ENCODE measurements at regions not wholly inside any gene's neighbourhood (a gene's known extent, or its start where the extent isn't known, plus 50 kb on each side); places are given as distances from the start of the nearest gene placed in this dataset.
"Not testable (repeated sequence)": the region's sequence is repeated elsewhere in the genome, so short reads cannot be mapped to it uniquely, and the experiment has no call there.

DNA sequence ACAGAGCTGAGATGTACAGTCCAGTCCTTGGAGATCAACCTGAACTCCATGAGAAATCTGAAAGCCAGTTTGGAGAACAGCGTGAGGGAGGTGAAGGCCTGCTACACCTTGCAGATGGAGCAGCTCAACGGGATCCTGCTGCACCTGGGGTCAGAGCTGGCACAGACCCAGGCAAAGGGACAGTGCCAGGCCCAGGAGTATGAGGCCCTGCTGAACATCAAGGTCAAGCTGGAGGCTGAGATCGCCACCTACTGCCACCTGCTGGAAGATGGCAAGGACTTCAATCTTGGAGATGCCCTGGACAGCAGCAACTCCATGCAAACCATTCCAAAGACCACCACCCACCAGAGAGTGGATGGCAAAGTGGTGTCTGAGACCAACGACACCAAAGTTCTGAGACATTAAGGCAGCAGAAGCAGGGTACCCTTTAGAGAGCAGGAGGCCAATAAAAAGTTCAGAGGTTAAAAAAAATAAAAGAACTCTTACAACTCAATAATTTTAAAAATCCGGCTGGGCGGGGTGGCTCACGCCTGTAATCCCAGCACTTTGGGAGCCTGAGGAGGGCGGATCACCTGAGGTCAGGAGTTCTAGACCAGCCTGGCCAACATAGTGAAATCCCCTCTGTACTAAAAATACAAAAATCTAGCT lies 69.9 kb upstream of the RTL6 start:
- POLR2A ChIA-PET = no interaction called here
- H3K36me3 ChIP-seq (ENCODE audit: control insufficient read depth, insufficient read depth, low read length) = no peaks in the 10 kb centered on the region
- H3K27me3 ChIP-seq (ENCODE audit: control insufficient read depth, insufficient read depth, low read length) = no peaks in the 10 kb centered on the region
- TF ChIP-seq CTCF (IDR thresholded peaks at IDR 0.05) (no peak; the same call in 1 of the 2 replicates), TCF7L2 (IDR thresholded peaks at IDR 0.05; ENCODE audit: low read depth, low read length) (no peak), POLR2AphosphoS5 (IDR thresholded peaks at IDR 0.05; ENCODE audit: low read depth, low read length) (no peak), SIN3A (IDR thresholded peaks at IDR 0.05; ENCODE audit: borderline replicate concordance, insufficient read depth, low read depth, low read length) (no peak)
- TF ChIP-seq, protein P1, sequence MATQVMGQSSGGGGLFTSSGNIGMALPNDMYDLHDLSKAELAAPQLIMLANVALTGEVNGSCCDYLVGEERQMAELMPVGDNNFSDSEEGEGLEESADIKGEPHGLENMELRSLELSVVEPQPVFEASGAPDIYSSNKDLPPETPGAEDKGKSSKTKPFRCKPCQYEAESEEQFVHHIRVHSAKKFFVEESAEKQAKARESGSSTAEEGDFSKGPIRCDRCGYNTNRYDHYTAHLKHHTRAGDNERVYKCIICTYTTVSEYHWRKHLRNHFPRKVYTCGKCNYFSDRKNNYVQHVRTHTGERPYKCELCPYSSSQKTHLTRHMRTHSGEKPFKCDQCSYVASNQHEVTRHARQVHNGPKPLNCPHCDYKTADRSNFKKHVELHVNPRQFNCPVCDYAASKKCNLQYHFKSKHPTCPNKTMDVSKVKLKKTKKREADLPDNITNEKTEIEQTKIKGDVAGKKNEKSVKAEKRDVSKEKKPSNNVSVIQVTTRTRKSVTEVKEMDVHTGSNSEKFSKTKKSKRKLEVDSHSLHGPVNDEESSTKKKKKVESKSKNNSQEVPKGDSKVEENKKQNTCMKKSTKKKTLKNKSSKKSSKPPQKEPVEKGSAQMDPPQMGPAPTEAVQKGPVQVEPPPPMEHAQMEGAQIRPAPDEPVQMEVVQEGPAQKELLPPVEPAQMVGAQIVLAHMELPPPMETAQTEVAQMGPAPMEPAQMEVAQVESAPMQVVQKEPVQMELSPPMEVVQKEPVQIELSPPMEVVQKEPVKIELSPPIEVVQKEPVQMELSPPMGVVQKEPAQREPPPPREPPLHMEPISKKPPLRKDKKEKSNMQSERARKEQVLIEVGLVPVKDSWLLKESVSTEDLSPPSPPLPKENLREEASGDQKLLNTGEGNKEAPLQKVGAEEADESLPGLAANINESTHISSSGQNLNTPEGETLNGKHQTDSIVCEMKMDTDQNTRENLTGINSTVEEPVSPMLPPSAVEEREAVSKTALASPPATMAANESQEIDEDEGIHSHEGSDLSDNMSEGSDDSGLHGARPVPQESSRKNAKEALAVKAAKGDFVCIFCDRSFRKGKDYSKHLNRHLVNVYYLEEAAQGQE (IDR thresholded peaks at IDR 0.05; ENCODE audit: insufficient read depth in 1 of 2, low read depth in 2 of 2, low read length in 1 of 2) = no peak
- BruUV-seq (replicated peaks) = no TSS peak
- no peaks in the 10 kb centered on the region for H3K9me3 ChIP-seq (ENCODE audit: control insufficient read depth, insufficient read depth, low read depth, low read length)
- ATAC-seq (no peak), DNase-seq (ENCODE audit: low read depth, low spot score) (no peak)
- CTCF ChIA-PET = no interaction called here
- in situ Hi-C loops (cut with HindIII; ENCODE audit: low pct_unique_long_range_greater_than_20kb, low sequenced_read_pairs) (no loop called here), intact Hi-C loops (cut with micrococcal nuclease; ENCODE audit: unreplicated experiment) (no loop called here)
- H3K4me1 ChIP-seq (ENCODE audit: control insufficient read depth, insufficient read depth, low read length) = no peaks in the 10 kb centered on the region
- no peak overlapping the region for H3K27ac ChIP-seq (ENCODE audit: low read length)
- no peak overlapping the region for H3K4me3 ChIP-seq (ENCODE audit: low read depth in 2 of 2, low read length in 2 of 2)

DNA sequence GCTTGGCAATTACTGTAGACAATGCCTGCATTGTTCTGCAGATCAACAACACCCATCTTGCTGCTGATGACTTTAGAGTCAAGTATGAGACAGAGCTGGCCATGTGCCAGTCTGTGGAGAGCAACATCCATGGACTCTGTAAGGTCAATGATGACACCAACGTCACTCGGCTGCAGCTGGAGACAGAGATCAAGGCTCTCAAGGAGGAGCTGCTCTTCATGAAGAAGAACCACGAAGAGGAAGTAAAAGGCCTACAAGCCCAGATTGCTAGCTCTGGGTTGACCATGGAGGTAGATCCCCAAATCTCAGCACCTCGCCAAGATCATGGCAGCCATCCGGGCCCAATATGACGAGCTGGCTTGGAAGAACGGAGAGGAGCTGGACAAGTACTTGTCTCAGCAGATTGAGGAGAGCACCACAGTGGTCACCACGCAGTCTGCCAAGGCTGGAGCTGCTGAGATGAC lies 69.4 kb upstream of the RTL6 start:
- H3K4me1 ChIP-seq (ENCODE audit: control insufficient read depth, insufficient read depth, low read length); H3K27me3 ChIP-seq (ENCODE audit: control insufficient read depth, insufficient read depth, low read length); POLR2A ChIA-PET; H3K27ac ChIP-seq (ENCODE audit: low read length); DNase-seq (ENCODE audit: low read depth, low spot score); H3K4me3 ChIP-seq (ENCODE audit: low read depth in 2 of 2, low read length in 2 of 2); H3K36me3 ChIP-seq (ENCODE audit: control insufficient read depth, insufficient read depth, low read length); in situ Hi-C loops (cut with HindIII; ENCODE audit: low pct_unique_long_range_greater_than_20kb, low sequenced_read_pairs); intact Hi-C loops (cut with micrococcal nuclease; ENCODE audit: unreplicated experiment); ATAC-seq; H3K9me3 ChIP-seq (ENCODE audit: control insufficient read depth, insufficient read depth, low read depth, low read length); BruUV-seq (replicated peaks); CTCF ChIA-PET: not testable (repeated sequence)

GRCh38 chr22:44566911-44567310 lies 68.9 kb upstream of the RTL6 start:
- POLR2A ChIA-PET = no interaction called here
- Histone ChIP-seq H3K27ac (ENCODE audit: low read length) (no peak overlapping the region), H3K4me3 (ENCODE audit: low read depth in 2 of 2, low read length in 2 of 2) (no peak overlapping the region), H3K4me1 (ENCODE audit: control insufficient read depth, insufficient read depth, low read length) (no peaks in the 10 kb centered on the region), H3K27me3 (ENCODE audit: control insufficient read depth, insufficient read depth, low read length) (no peaks in the 10 kb centered on the region), H3K9me3 (ENCODE audit: control insufficient read depth, insufficient read depth, low read depth, low read length) (no peaks in the 10 kb centered on the region), H3K36me3 (ENCODE audit: control insufficient read depth, insufficient read depth, low read length) (no peaks in the 10 kb centered on the region)
- TF ChIP-seq POLR2AphosphoS5 (IDR thresholded peaks at IDR 0.05; ENCODE audit: low read depth, low read length) (no peak), CTCF (IDR thresholded peaks at IDR 0.05) (no peak), TCF7L2 (IDR thresholded peaks at IDR 0.05; ENCODE audit: low read depth, low read length) (no peak)
- TF ChIP-seq, protein P1 (IDR thresholded peaks at IDR 0.05; ENCODE audit: insufficient read depth in 1 of 2, low read depth in 2 of 2, low read length in 1 of 2) = no peak
- in situ Hi-C loops (cut with HindIII; ENCODE audit: low pct_unique_long_range_greater_than_20kb, low sequenced_read_pairs) = no loop called here
- CTCF ChIA-PET = interaction anchor here (0.6 kb wide), 1 partner anchor 1983 kb away, joined by 4 read pairs; no protein-coding TSS in a partner anchor
- no peak for ATAC-seq
- no peak for DNase-seq (ENCODE audit: low read depth, low spot score)
- intact Hi-C loops (cut with micrococcal nuclease; ENCODE audit: unreplicated experiment) = no loop called here
- BruUV-seq (replicated peaks) = no TSS peak
